Lower leg skin (tissue), 4 donors: ENCODE measurements at regions not wholly inside any gene's neighbourhood (a gene's known extent, or its start where the extent isn't known, plus 50 kb on each side); places are given as distances from the start of the nearest gene placed in this dataset.

Experiments used
- DNase-seq, 2 donors: peaks; one replicate each; pipeline ENCODE4 v3.0.0-alpha.2; 2019; ENCODE audit warnings: low spot score in 2 of 2
- H3K4me3 ChIP-seq: fragments of 200-600 bp; sonication (generic); 2 replicates; pipeline ENCODE4 v1.5.1; 2017; ENCODE audit warnings: mild to moderate bottlenecking, low read depth; ENCODE audit not compliant: poor library complexity, severe bottlenecking
- POLR2A ChIP-seq, 2 donors: fragments of 450-650 bp; IDR thresholded peaks; one replicate each; pipeline ENCODE4 v1.6.1; 2016 to 2017; ENCODE audit warnings: antibody characterized with exemption in 2 of 2, mild to moderate bottlenecking in 1 of 2, moderate library complexity in 1 of 2
- WGBS, 2 donors: methylation state at CpG; one replicate each; pipeline ENCODE4 v1.1.5; 2018; 5-methylcytosine and 5-hydroxymethylcytosine counted together
- intact Hi-C: fragments of 100-400 bp; cut with DNase I; formaldehyde crosslinking; loops from one replicate; pipeline ENCODE4 v1.15.0; 2023; ENCODE audit warnings: low total_unique reads
- TF ChIP-seq, protein P1 (sequence below), 3 donors: fragments of 450-650 bp; IDR thresholded peaks; one replicate each; pipeline ENCODE4 v1.5.1; 2016; ENCODE audit warnings: antibody characterized with exemption in 3 of 3, mild to moderate bottlenecking in 3 of 3, moderate library complexity in 2 of 3

DNA sequence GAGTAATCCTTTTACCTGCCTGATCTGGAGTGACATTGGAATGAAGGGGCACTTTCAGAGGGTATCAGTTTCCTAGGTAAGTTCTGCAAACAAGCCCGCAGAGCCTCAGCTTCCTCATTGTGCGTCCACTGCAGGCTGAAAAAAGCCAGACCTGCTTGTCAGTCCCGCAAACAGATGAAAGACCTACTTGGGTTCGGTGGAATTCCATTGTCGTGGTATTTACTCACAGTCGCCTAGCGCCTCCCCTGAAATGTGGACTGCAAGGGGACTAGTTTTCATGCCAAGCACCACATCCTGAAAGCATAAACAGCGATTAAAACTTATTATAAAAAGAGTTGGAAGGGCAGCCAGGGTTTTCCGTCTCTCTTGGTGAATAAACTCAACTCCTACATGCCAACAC is 121.5 kb downstream of the PAX1 start:
- no peak for TF ChIP-seq POLR2A (IDR thresholded peaks at IDR 0.05)
- TF ChIP-seq, protein P1, sequence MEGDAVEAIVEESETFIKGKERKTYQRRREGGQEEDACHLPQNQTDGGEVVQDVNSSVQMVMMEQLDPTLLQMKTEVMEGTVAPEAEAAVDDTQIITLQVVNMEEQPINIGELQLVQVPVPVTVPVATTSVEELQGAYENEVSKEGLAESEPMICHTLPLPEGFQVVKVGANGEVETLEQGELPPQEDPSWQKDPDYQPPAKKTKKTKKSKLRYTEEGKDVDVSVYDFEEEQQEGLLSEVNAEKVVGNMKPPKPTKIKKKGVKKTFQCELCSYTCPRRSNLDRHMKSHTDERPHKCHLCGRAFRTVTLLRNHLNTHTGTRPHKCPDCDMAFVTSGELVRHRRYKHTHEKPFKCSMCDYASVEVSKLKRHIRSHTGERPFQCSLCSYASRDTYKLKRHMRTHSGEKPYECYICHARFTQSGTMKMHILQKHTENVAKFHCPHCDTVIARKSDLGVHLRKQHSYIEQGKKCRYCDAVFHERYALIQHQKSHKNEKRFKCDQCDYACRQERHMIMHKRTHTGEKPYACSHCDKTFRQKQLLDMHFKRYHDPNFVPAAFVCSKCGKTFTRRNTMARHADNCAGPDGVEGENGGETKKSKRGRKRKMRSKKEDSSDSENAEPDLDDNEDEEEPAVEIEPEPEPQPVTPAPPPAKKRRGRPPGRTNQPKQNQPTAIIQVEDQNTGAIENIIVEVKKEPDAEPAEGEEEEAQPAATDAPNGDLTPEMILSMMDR (IDR thresholded peaks at IDR 0.05), result no peak
- intact Hi-C loops, result no loop called here
- no peak for DNase-seq

DNA sequence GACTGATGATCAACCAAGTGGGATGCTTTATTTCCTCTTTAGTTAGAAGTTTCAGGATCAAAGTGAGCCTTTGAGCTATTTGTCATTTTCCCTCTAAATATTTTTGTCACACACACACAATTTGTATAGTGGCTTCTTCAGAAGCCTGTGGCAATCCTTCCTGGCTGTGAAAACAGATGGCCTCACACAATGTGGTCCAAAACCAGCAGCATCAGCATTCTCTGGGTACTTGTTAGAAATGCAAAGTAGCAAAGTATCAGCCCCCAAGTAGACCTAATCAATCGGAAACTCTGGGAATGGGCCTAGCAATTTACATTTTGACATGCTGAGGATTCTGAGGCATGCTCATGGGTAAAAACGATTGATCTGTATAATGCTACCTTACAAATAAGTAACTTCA is 115.9 kb downstream of the PAX1 start:
- DNase-seq, result no peak
- intact Hi-C loops, result no loop called here
- no peak overlapping the region for H3K4me3 ChIP-seq
- 53 to 56% methylated on average over 2 of the region's 2 CpGs for WGBS, 2 donors
- TF ChIP-seq, protein P1 (IDR thresholded peaks at IDR 0.05), result no peak
- TF ChIP-seq POLR2A (IDR thresholded peaks at IDR 0.05), result no peak

More for the DNA sequence above, 121.5 kb downstream of the PAX1 start:
- no peak overlapping the region for H3K4me3 ChIP-seq
- 37 to 44% methylated on average over 9 of the region's 9 CpGs for WGBS, 2 donors

DNA sequence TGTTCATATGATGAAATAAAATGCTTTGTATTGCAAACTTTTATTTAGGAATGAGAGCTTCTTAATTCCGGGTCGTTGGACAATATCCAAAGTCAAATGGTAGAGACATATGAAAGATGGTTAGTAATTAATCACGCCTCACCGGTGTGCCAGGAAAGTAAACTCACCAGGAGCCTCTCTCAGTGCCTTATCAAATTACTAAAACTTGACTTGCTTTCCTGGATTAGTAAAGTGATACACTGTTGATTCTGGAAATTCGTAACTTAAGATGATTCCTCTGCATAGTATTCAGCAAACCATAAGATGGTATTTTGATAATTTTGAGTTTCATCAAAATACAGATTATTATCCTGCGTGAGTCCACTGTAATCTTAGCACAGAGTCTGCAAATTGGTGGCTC is 115.2 kb downstream of the PAX1 start:
- no peak for DNase-seq
- TF ChIP-seq POLR2A (IDR thresholded peaks at IDR 0.05), result no peak
- TF ChIP-seq, protein P1 (IDR thresholded peaks at IDR 0.05), result no peak
- H3K4me3 ChIP-seq, result no peak overlapping the region
- intact Hi-C loops, result no loop called here
- 54 to 58% methylated on average over 6 of the region's 6 CpGs for WGBS, 2 donors

DNA sequence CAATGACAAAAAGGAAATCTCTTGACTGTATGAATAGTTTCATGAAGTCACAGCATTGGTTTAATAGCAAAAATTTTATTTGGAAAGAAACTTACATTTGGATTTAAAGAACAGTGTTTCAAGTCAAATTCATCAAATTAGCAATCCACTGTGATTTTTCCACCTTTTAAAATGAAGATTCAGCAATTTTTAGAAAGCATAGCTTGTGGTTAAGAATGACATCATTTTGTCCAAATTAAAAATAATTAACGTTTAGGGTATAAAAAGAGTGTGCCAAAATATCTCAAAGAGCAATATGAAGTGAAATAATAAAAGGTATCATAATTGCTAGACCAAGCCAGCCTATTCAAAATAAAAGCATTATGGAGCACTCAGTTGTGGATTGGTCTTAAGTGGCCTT is 114.6 kb downstream of the PAX1 start:
- 19 to 24% methylated on average over 1 of the region's 1 CpG for WGBS, 2 donors
- intact Hi-C loops, result no loop called here
- no peak overlapping the region for H3K4me3 ChIP-seq
- DNase-seq, result no peak
- TF ChIP-seq, protein P1 (IDR thresholded peaks at IDR 0.05), result no peak
- no peak for TF ChIP-seq POLR2A (IDR thresholded peaks at IDR 0.05)

DNA sequence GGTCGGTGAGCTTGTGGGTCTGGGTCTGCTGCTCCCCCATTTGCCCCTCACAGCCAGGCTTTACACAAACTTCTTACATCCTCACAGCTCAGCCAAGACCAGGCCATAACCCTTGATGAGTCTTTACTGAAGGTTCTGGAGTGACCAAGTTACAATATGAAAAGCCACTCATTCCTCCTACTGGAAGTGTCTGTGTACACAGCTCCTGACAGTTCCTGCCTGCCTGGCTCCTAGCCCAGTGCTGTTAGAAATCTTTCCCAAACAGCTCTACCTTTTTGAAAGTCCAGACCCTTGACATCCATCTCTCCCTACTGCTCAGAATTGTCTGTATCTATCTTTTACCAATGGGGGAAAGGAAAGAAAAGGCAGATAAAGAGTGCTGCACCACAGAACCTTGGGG is 106.9 kb downstream of the PAX1 start:
- H3K4me3 ChIP-seq, result no peak overlapping the region
- 78 to 88% methylated on average over 1 of the region's 1 CpG for WGBS, 2 donors
- TF ChIP-seq POLR2A (IDR thresholded peaks at IDR 0.05), result no peak
- TF ChIP-seq, protein P1 (IDR thresholded peaks at IDR 0.05), result no peak
- DNase-seq, result no peak
- intact Hi-C loops, result no loop called here

DNA sequence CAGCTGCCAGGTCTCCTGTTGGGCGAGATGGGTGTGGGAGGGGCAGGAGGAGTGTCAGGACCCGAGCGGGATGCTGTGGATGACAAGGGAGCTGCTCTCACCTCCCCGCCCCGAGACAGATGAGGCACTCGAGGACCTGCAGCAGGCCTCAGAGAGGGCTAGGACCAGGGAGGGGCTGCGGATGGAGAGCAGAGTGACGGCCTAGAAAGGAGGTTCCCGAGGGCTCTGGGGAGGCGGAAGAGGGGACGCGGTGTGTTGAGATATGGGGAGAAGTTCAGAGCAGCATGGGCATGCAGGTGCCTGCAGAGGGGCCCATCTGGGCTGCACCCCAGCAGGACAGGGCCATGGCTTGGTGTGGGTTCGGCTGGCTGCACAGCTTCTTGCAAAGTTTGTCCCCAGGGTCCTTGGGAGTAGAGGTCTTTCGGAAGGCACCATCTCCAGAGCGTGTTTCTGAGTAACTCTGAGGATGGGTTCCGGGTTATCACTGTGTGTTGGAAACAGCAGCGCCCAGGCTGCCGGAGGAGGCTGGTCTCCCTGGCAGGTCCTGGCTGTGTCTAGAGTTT is 104.6 kb downstream of the PAX1 start:
- 92 to 93% methylated on average over 18 of the region's 18 CpGs for WGBS, 2 donors
- H3K4me3 ChIP-seq, result no peak overlapping the region
- intact Hi-C loops, result loop anchor here (10.0 kb wide), 2 partner anchors 505 to 1455 kb away; no protein-coding TSS in a partner anchor
- DNase-seq, result no peak
- TF ChIP-seq, protein P1 (IDR thresholded peaks at IDR 0.05), result no peak
- TF ChIP-seq POLR2A (IDR thresholded peaks at IDR 0.05), result no peak
